ENCODE measurements at regions not wholly inside any gene's neighbourhood (a gene's known extent, or its start where the extent isn't known, plus 50 kb on each side); places are given as distances from the start of the nearest gene placed in this dataset.

- H3K4me3 ChIP-seq (ENCODE audit: insufficient read length, low read depth) = no peak overlapping the region
- TF ChIP-seq SUZ12 (IDR thresholded peaks at IDR 0.05; ENCODE audit: extremely low read depth, insufficient read depth, insufficient read length) (no peak), ZNF274 (IDR thresholded peaks at IDR 0.05; ENCODE audit: low read depth, low read length) (no peak), YY1 (IDR thresholded peaks at IDR 0.05; ENCODE audit: insufficient read depth, insufficient read length) (no peak)
Observed at GRCh38 chr20:24896984-24897383, 52.1 kb upstream of the CST7 start.

GRCh38 chr20:24897974-24898373 lies 51.1 kb upstream of the CST7 start:
- no peak overlapping the region for H3K4me3 ChIP-seq (ENCODE audit: insufficient read length, low read depth)
- no peaks in the 10 kb centered on the region for H3K27me3 ChIP-seq (ENCODE audit: insufficient read depth, insufficient read length)
- H3K36me3 ChIP-seq (ENCODE audit: insufficient read depth, insufficient read length, low read length) = no peaks in the 10 kb centered on the region
- no peaks in the 10 kb centered on the region for H3K4me1 ChIP-seq (ENCODE audit: insufficient read depth, insufficient read length)
- H3K9me3 ChIP-seq (ENCODE audit: insufficient read depth, low read length) = peaks cover 18% of the 10 kb centered on the region; the same call in 1 of the 2 replicates
- no peak for DNase-seq (ENCODE audit: low read depth, low spot score)
- TF ChIP-seq YY1 (IDR thresholded peaks at IDR 0.05; ENCODE audit: insufficient read depth, insufficient read length) = no peak
- no peak for TF ChIP-seq SUZ12 (IDR thresholded peaks at IDR 0.05; ENCODE audit: extremely low read depth, insufficient read depth, insufficient read length)
- TF ChIP-seq ZNF274 (IDR thresholded peaks at IDR 0.05; ENCODE audit: low read depth, low read length) = no peak
- no peak overlapping the region for H3K9ac ChIP-seq (ENCODE audit: insufficient read length, low read depth)

More at GRCh38 chr20:24896984-24897383, 52.1 kb upstream of the CST7 start:
- H3K4me1 ChIP-seq (ENCODE audit: insufficient read depth, insufficient read length) = no peaks in the 10 kb centered on the region
- no peaks in the 10 kb centered on the region for H3K27me3 ChIP-seq (ENCODE audit: insufficient read depth, insufficient read length)
- no peak overlapping the region for H3K9ac ChIP-seq (ENCODE audit: insufficient read length, low read depth)
- H3K9me3 ChIP-seq (ENCODE audit: insufficient read depth, low read length) = peaks cover 18% of the 10 kb centered on the region; the same call in 1 of the 2 replicates
- DNase-seq (ENCODE audit: low read depth, low spot score) = no peak
- H3K36me3 ChIP-seq (ENCODE audit: insufficient read depth, insufficient read length, low read length) = no peaks in the 10 kb centered on the region

GRCh38 chr20:24899153-24899552 lies 49.9 kb upstream of the CST7 start:
- no peak for DNase-seq (ENCODE audit: low read depth, low spot score)
- Histone ChIP-seq H3K9ac (ENCODE audit: insufficient read length, low read depth) (no peak overlapping the region), H3K4me1 (ENCODE audit: insufficient read depth, insufficient read length) (no peaks in the 10 kb centered on the region), H3K4me3 (ENCODE audit: insufficient read length, low read depth) (no peak overlapping the region), H3K36me3 (ENCODE audit: insufficient read depth, insufficient read length, low read length) (no peaks in the 10 kb centered on the region), H3K9me3 (ENCODE audit: insufficient read depth, low read length) (peaks cover 18% of the 10 kb centered on the region; the same call in 1 of the 2 replicates), H3K27me3 (ENCODE audit: insufficient read depth, insufficient read length) (no peaks in the 10 kb centered on the region)
- TF ChIP-seq SUZ12 (IDR thresholded peaks at IDR 0.05; ENCODE audit: extremely low read depth, insufficient read depth, insufficient read length) (no peak), YY1 (IDR thresholded peaks at IDR 0.05; ENCODE audit: insufficient read depth, insufficient read length) (no peak), ZNF274 (IDR thresholded peaks at IDR 0.05; ENCODE audit: low read depth, low read length) (no peak)

All from NT2/D1 (cell line).